GM23248 (cell line): ENCODE measurements at regions not wholly inside any gene's neighbourhood (a gene's known extent, or its start where the extent isn't known, plus 50 kb on each side); places are given as distances from the start of the nearest gene placed in this dataset.
A peak's percentile ranks its signal among the peaks of the same experiment; 100 is the strongest.

Experiments used
- DNase-seq: peaks from one replicate; pipeline ENCODE4 v3.0.0-alpha.2; 2015
- H2AFZ ChIP-seq: fragments of 200-600 bp; sonication (generic); 2 replicates; pipeline ENCODE4 v1.6.1; 2016; ENCODE audit warnings: antibody characterized with exemption
- H3F3A ChIP-seq: fragments of 200-600 bp; sonication (generic); 2 replicates; pipeline ENCODE4 v1.6.1; 2016; ENCODE audit warnings: mild to moderate bottlenecking, antibody characterized with exemption, mixed run types; ENCODE audit not compliant: insufficient read depth
- H3K27ac ChIP-seq: fragments of 200-600 bp; sonication (generic); 2 replicates; pipeline ENCODE4 v1.5.1; 2016; ENCODE audit warnings: mild to moderate bottlenecking
- H3K27me3 ChIP-seq: fragments of 200-600 bp; sonication (generic); replicated peaks from 2 replicates; pipeline ENCODE4 v1.6.1; 2016; ENCODE audit warnings: mild to moderate bottlenecking; ENCODE audit not compliant: insufficient read depth
- H3K36me3 ChIP-seq: fragments of 200-600 bp; sonication (generic); 2 replicates; pipeline ENCODE4 v1.6.1; 2016; ENCODE audit warnings: low read depth, mild to moderate bottlenecking
- H3K4me1 ChIP-seq: fragments of 200-600 bp; sonication (generic); 2 replicates; pipeline ENCODE4 v1.6.1; 2016; ENCODE audit warnings: mild to moderate bottlenecking; ENCODE audit not compliant: insufficient read depth
- H3K4me2 ChIP-seq: fragments of 200-600 bp; sonication (generic); one replicate; pipeline ENCODE4 v1.6.1; 2016; ENCODE audit warnings: mild to moderate bottlenecking; ENCODE audit not compliant: unreplicated experiment
- H3K4me3 ChIP-seq: fragments of 200-600 bp; sonication (generic); 2 replicates; pipeline ENCODE4 v1.5.1; 2016; ENCODE audit warnings: mild to moderate bottlenecking
- H3K79me2 ChIP-seq: fragments of 200-600 bp; sonication (generic); 2 replicates; pipeline ENCODE4 v1.6.1; 2016; ENCODE audit warnings: mild to moderate bottlenecking; ENCODE audit not compliant: insufficient read depth
- H3K9ac ChIP-seq: fragments of 200-600 bp; sonication (generic); 2 replicates; pipeline ENCODE4 v1.6.1; 2016; ENCODE audit warnings: mild to moderate bottlenecking
- H3K9me2 ChIP-seq: fragments of 200-600 bp; sonication (generic); 2 replicates; pipeline ENCODE4 v1.6.1; 2016; ENCODE audit warnings: mixed run types, mild to moderate bottlenecking, moderate library complexity; ENCODE audit not compliant: insufficient read depth
- H3K9me3 ChIP-seq: fragments of 200-600 bp; sonication (generic); one replicate; pipeline ENCODE4 v1.6.1; 2017; ENCODE audit warnings: low read depth
- H4K20me1 ChIP-seq: fragments of 200-600 bp; sonication (generic); 2 replicates; pipeline ENCODE4 v1.6.0; 2016; ENCODE audit not compliant: insufficient read depth
- EZH2 ChIP-seq: fragments of 200-600 bp; sonication (generic); IDR thresholded peaks from 2 replicates; pipeline ENCODE4 v1.6.1; 2018; ENCODE audit warnings: antibody characterized with exemption, mild to moderate bottlenecking; ENCODE audit not compliant: insufficient read depth, poor library complexity, severe bottlenecking
- EZH2phosphoT487 ChIP-seq: fragments of 200-600 bp; sonication (generic); IDR thresholded peaks from 2 replicates; pipeline ENCODE4 v1.6.1; 2018; ENCODE audit warnings: antibody characterized with exemption, moderate library complexity, mild to moderate bottlenecking, low read depth; ENCODE audit not compliant: insufficient read depth
- WGBS, 2 experiments: methylation state at CpG; one replicate each; pipeline ENCODE4 v1.1.6; 2015 to 2017; ENCODE audit warnings: low lambda C conversion rate in 2 of 2, low coverage in 1 of 2; ENCODE audit errors: missing lambda C conversion rate in 2 of 2; 5-methylcytosine and 5-hydroxymethylcytosine counted together
- in situ Hi-C: fragments of 300-500 bp; cut with MboI; formaldehyde crosslinking; loops from 2 replicates; pipeline ENCODE4 v1.15.0; 2020

- Histone ChIP-seq H2AFZ (no peak overlapping the region), H3K9me3 (no peaks in the 10 kb centered on the region), H3K27ac (no peak overlapping the region), H3K9ac (no peak overlapping the region), H3K4me3 (no peak overlapping the region), H3F3A (peaks cover 24% of the 10 kb centered on the region), H3K79me2 (no peaks in the 10 kb centered on the region), H3K9me2 (no peaks in the 10 kb centered on the region), H4K20me1 (no peaks in the 10 kb centered on the region), H3K27me3 (no peaks in the 10 kb centered on the region), H3K4me2 (no peak overlapping the region), H3K36me3 (no peaks in the 10 kb centered on the region), H3K4me1 (peaks cover 27% of the 10 kb centered on the region)
- in situ Hi-C loops, result no loop called here
- no peak for DNase-seq
- 94 to 95% methylated on average over 1 of the region's 1 CpG for WGBS, 2 experiments
- no peak for TF ChIP-seq EZH2phosphoT487
- no peak for TF ChIP-seq EZH2
These were observed 88.2 kb upstream of the TSC22D1 start for GRCh38 chr13:44664308-44664707.

- WGBS, 2 experiments, result 68% methylated on average over 3 of the region's 3 CpGs
- Histone ChIP-seq H3F3A (peaks cover 8% of the 10 kb centered on the region; the same call in 1 of the 2 replicates), H3K4me2 (no peak overlapping the region), H3K36me3 (no peaks in the 10 kb centered on the region), H3K27ac (no peak overlapping the region), H3K4me3 (no peak overlapping the region), H3K9me2 (no peaks in the 10 kb centered on the region), H3K9me3 (no peaks in the 10 kb centered on the region), H3K79me2 (no peaks in the 10 kb centered on the region), H3K9ac (no peak overlapping the region), H4K20me1 (no peaks in the 10 kb centered on the region), H3K4me1 (peaks cover 10% of the 10 kb centered on the region), H2AFZ (no peak overlapping the region), H3K27me3 (no peaks in the 10 kb centered on the region)
- no peak for DNase-seq
- in situ Hi-C loops, result no loop called here
- TF ChIP-seq EZH2phosphoT487 (no peak), EZH2 (no peak)
These were observed 86.4 kb upstream of the TSC22D1 start for GRCh38 chr13:44662515-44662914.

- Histone ChIP-seq H3K9ac (no peak overlapping the region), H3K79me2 (no peaks in the 10 kb centered on the region), H4K20me1 (no peaks in the 10 kb centered on the region), H3K4me2 (no peak overlapping the region), H3K27me3 (no peaks in the 10 kb centered on the region), H3K9me3 (no peaks in the 10 kb centered on the region), H3K27ac (no peak overlapping the region), H3K9me2 (no peaks in the 10 kb centered on the region), H3F3A (0 out of 2 replicates have a peak, but pooled peaks cover 3% of the 10 kb centered on the region), H3K4me3 (no peak overlapping the region), H3K36me3 (no peaks in the 10 kb centered on the region), H3K4me1 (peaks cover 4% of the 10 kb centered on the region), H2AFZ (no peak overlapping the region)
- 92% methylated on average over 3 of the region's 3 CpGs for WGBS, 2 experiments
- in situ Hi-C loops, result no loop called here
- no peak for TF ChIP-seq EZH2phosphoT487
- no peak for TF ChIP-seq EZH2
- no peak for DNase-seq
These were observed 85.8 kb upstream of the TSC22D1 start for GRCh38 chr13:44661936-44662335.

- Histone ChIP-seq H2AFZ (no peak overlapping the region), H3K27ac (no peak overlapping the region), H3K4me3 (no peak overlapping the region), H3K4me1 (no peaks in the 10 kb centered on the region), H3K36me3 (no peaks in the 10 kb centered on the region), H3K27me3 (no peaks in the 10 kb centered on the region), H3K9me2 (no peaks in the 10 kb centered on the region), H3K4me2 (no peak overlapping the region), H3K9ac (no peak overlapping the region), H3K9me3 (no peaks in the 10 kb centered on the region), H3F3A (no peaks in the 10 kb centered on the region), H4K20me1 (no peaks in the 10 kb centered on the region), H3K79me2 (no peaks in the 10 kb centered on the region)
- 75 to 84% methylated on average over 6 of the region's 6 CpGs for WGBS, 2 experiments
- peak; percentile 36 for DNase-seq
- in situ Hi-C loops, result no loop called here
- no peak for TF ChIP-seq EZH2phosphoT487
- TF ChIP-seq EZH2, result no peak
These were observed 83.9 kb upstream of the TSC22D1 start for GRCh38 chr13:44660050-44660449.
